NB4 (cell line): ENCODE measurements at regions not wholly inside any gene's neighbourhood (a gene's known extent, or its start where the extent isn't known, plus 50 kb on each side); places are given as distances from the start of the nearest gene placed in this dataset.

Experiments used
- DNase-seq: peaks from one replicate; pipeline ENCODE4 v3.0.0; 2010; ENCODE audit warnings: low read depth
- H3K4me3 ChIP-seq: one replicate; pipeline ENCODE4 v1.5.1; 2011; ENCODE audit warnings: mild to moderate bottlenecking, low read depth, low read length, moderate library complexity
- MYC ChIP-seq: IDR thresholded peaks from 2 replicates; pipeline ENCODE4 v1.6.1; 2011; ENCODE audit warnings: low read depth, low read length
- POLR2A ChIP-seq: IDR thresholded peaks from 2 replicates; pipeline ENCODE4 v1.6.1; 2011; ENCODE audit warnings: mild to moderate bottlenecking; ENCODE audit not compliant: insufficient read length; ENCODE audit errors: extremely low read depth
- TF ChIP-seq, protein P1 (sequence below): IDR thresholded peaks from 2 replicates; pipeline ENCODE4 v1.6.1; 2011; ENCODE audit warnings: low read depth, low read length
- TF ChIP-seq, protein P2 (sequence below): IDR thresholded peaks from one replicate; pipeline ENCODE4 v1.5.1; 2012; ENCODE audit warnings: low read depth, low read length

DNA sequence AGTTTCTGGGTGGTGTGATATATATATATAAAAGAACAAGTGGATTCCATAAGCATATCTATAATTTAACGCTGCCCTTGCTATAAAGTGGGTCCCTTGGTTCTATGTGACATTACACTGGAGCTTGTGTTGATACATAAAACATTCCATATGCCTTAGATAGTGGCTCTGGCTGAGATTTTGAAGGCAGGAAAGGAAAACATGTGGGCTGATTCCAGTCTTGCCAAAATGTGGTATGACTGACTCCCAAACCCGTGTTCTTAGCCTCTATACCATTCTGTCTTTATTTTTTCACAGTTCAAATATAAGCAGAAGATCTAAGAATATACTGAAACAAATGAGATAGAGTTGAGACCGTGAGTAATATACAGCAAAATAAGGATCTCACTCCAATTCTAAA lies 522.8 kb upstream of the LRRC4C start:
- TF ChIP-seq, protein P1, sequence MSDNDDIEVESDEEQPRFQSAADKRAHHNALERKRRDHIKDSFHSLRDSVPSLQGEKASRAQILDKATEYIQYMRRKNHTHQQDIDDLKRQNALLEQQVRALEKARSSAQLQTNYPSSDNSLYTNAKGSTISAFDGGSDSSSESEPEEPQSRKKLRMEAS: no peak
- TF ChIP-seq MYC (no peak), POLR2A (no peak)
- TF ChIP-seq, protein P2, sequence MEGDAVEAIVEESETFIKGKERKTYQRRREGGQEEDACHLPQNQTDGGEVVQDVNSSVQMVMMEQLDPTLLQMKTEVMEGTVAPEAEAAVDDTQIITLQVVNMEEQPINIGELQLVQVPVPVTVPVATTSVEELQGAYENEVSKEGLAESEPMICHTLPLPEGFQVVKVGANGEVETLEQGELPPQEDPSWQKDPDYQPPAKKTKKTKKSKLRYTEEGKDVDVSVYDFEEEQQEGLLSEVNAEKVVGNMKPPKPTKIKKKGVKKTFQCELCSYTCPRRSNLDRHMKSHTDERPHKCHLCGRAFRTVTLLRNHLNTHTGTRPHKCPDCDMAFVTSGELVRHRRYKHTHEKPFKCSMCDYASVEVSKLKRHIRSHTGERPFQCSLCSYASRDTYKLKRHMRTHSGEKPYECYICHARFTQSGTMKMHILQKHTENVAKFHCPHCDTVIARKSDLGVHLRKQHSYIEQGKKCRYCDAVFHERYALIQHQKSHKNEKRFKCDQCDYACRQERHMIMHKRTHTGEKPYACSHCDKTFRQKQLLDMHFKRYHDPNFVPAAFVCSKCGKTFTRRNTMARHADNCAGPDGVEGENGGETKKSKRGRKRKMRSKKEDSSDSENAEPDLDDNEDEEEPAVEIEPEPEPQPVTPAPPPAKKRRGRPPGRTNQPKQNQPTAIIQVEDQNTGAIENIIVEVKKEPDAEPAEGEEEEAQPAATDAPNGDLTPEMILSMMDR: no peak
- DNase-seq: no peak
- H3K4me3 ChIP-seq: no peak overlapping the region

DNA sequence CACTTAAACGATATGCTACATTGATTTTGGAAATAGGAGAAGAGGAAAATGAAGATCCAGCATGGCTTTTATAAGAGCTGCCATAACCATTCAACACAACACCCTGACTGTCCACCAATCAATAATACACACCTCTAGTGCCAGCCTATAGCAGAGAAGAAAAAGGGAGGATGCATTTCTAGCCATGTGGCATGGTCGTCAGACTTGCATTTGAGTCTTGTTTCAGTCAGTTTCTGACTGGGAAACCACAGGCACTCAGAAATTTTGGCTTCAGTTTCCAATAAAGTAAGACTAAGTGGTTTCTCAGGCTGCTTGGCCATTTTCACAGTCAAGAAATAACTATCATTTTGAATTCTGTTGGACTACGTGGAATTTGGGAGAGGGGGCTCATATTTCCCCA lies 523.5 kb upstream of the LRRC4C start:
- TF ChIP-seq, protein P1: no peak
- TF ChIP-seq MYC (no peak), POLR2A (no peak)
- TF ChIP-seq, protein P2: no peak
- H3K4me3 ChIP-seq: no peak overlapping the region
- DNase-seq: no peak

DNA sequence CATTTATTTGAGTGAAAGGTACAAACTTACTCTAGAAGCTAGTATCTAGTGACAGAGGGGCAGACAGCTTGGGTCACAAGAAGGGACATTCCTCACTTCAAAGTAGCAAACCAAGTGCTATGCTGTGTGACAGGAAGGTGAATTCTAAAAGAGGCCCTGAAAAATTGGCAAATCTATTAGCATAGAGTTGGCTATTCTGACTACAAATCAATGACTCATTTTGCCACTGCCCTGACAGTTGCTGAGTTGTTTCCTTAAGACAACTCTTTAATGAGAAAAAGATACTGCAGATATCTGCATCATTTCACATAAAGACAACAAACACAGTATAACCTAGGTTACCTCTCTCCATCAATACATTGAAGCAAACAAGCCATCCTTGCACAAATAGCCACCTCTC lies 524.0 kb upstream of the LRRC4C start:
- TF ChIP-seq, protein P1: no peak
- TF ChIP-seq, protein P2: no peak
- TF ChIP-seq MYC (no peak), POLR2A (no peak)
- no peak overlapping the region for H3K4me3 ChIP-seq
- no peak for DNase-seq

DNA sequence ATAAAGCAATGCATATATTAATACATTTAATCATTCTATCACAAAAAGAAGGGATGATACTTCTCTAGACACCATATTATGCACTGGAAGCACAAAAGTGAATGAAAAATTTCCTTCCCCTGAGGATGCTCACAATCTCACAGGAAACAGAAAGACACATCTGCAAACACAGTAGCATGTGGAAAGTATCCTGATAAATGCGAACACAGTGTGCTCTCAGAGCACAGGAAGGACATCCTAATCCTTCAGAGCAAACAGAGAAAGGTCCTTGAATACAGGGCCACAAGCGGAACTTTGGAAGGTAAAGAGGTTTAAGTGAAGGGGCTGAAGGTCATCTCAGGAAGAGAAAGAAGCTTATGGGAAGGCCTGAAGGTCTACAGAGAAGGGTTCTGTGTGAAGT lies 524.6 kb upstream of the LRRC4C start:
- TF ChIP-seq, protein P1: no peak
- TF ChIP-seq POLR2A: no peak
- no peak for TF ChIP-seq MYC
- TF ChIP-seq, protein P2: no peak
- no peak for DNase-seq
- no peak overlapping the region for H3K4me3 ChIP-seq

DNA sequence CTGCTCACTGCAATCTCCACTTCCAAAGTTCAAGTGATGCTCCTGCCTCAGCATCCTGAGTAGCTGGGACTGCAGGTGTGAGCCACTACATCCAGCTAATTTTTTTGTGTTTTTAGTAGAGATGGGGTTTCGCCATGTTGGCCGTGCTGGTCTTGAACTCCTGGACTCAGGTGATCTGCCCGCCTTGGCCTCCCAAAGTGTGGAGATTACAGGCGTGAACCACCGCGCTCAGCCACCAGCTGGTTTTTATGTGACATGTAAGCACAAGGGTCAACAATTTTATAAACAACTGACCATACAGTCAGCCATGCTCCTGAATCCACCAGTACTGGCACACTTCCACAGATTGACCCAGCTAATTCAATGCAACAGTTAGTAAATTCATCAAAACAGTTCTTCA lies 526.3 kb upstream of the LRRC4C start:
- TF ChIP-seq, protein P2: no peak
- no peak for TF ChIP-seq MYC
- TF ChIP-seq, protein P1: no peak
- TF ChIP-seq POLR2A: no peak
- no peak overlapping the region for H3K4me3 ChIP-seq
- DNase-seq: no peak
